EH (cell line): ENCODE measurements at regions not wholly inside any gene's neighbourhood (a gene's known extent, or its start where the extent isn't known, plus 50 kb on each side); places are given as distances from the start of the nearest gene placed in this dataset.

ENCODE experiments used
- DNase-seq: peaks from one replicate; pipeline ENCODE4 v3.0.0-alpha.2; 2015; ENCODE audit warnings: low read depth

- DNase-seq, result peak; percentile 15
Measured at GRCh38 chr3:146382386-146382785, 87.0 kb downstream of the PLSCR2 start.

DNA sequence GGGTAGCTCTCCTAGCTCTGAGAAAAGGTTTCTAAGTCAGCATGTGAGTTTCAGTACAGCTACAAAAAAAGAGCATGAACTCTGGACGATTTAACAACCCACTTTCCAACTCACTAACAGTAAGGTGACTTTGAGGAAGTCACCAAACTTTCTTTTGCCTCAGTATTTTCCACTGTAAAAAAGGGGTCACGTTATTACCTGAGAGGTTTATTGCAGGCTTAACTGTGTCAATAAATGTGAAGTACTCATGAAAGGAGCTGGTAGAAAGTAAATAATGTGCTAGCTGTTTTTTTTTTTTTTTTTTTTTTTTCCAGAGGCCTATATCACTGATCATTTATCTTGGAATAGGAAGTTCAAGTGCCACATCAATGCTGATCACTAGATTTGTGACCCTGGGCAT, 89.3 kb downstream of the PLSCR2 start:
- DNase-seq, result no peak

DNA sequence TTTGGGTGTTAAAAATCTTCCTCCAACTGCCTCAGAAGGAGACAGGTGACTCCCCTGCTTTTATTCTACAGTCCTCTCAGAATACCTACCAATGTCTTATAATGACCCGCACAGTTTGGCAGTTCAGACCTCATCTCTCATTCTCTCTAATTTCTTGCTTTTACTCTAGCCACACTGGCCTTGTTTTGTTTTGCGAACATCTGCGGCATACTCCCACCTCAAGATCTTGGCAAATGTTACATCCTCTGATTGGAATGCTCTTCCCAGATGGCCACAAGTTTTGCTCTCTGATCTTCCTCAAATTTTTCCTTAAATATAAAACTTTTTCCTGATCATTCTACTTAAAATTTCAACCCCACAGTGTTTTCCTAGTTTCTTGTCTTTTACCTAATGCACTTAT, 94.1 kb downstream of the PLSCR2 start:
- DNase-seq, result peak; percentile 1

DNA sequence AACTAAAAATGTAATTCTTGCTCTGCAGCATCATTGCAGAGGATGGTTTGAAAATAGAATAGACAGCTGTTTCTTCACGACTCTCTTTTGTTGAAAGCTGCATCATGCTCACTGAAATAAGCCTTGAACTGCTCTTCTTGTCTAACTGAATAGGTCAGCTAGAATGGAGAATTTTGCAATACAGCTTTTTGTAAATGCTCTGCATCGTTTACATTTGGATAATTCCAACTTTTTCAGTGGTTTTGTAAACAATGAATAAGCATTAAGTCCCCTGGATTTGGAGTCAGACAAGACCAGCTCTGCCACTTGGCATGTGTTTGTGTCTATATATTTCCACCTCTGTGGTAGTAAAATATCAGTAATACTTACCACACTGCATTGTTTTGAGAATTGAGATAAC, 95.2 kb downstream of the PLSCR2 start:
- no peak for DNase-seq

DNA sequence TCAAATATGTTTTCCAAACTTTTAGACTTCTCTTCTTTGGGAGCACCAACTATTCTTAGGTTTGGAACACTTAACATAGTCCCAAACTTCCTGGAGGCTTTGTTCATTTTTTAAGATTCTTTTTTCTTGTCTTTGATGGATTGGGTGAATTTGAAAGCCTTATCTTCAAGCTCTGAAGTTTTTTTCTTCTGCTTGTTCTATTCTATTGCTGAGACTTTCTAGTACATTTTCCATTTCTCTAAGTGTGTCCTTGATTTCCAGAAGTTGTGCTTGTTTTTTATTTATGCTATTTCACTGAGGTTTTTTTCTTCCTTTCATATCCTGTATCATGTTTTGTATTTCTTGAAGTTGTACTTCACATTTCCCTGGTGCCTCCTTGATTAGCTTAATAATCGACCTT, 97.5 kb downstream of the PLSCR2 start:
- DNase-seq, result no peak

GRCh38 chr3:146368882-146369523, 100.4 kb downstream of the PLSCR2 start:
- DNase-seq, result no peak

- DNase-seq, result no peak
Measured at GRCh38 chr3:146359841-146360240, 108.9 kb upstream of the PLSCR4 start.

DNA sequence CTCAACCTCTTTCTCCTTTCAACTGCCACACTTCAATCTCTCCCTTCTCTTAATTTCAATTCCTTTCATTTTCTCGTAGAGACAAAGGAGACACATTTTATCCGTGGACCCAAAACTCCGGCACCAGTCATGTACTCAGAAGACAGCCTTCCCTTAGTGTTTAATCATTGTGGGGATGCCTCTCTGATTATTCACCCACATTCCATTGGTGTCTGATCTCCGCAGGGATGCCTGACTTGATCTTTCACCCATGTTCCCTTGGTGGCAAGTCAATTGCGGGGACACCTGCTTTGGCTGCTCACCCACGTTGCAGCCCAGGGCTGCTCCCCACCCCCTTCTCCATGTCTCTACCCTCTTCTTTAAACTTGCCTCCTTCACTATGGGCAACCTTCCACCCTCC, 103.5 kb upstream of the PLSCR4 start:
- DNase-seq, result peak; percentile 45

- DNase-seq, result no peak
Measured at GRCh38 chr3:146350852-146351251, 99.9 kb upstream of the PLSCR4 start.

DNA sequence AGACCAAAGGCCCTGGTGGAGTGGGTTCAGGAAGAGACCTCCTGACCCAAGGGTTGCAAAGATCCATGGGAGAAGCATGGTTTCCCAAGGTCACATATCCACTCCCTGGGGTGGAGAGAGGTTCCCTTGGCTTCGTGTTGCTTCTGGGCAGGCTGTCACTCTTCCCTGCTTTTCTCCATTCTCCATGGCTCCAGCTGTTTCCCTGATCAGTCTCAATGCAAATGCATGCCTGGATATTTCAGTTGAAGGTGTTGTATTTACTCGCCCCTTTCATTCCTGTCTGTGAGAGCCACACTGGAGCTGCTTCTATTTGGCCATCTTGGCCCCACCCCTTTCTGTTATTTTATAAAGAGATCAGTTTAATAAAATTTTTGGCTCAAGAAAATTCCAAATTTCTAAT, 95.0 kb upstream of the PLSCR4 start:
- no peak for DNase-seq

DNA sequence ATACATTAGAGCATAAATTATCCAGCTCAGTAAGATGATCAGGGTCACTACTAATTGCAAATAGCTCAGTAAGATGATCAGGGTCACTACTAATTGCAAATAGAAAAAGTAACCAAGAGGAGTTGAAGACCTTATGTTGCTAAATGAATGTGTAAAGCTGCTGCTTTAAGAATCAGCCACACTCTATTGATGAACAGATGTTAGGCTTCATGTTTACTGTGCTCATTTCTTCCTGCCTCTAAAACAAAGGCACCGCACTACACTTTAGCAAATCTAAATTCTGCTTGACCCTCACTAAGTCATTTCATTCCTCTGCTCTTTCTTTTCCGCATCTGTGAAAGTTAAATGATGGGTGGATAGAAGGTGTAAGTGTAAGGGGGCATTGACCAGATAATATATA, 92.6 kb upstream of the PLSCR4 start:
- no peak for DNase-seq

GRCh38 chr3:146342989-146343388, 92.1 kb upstream of the PLSCR4 start:
- peak; percentile 62 for DNase-seq

DNA sequence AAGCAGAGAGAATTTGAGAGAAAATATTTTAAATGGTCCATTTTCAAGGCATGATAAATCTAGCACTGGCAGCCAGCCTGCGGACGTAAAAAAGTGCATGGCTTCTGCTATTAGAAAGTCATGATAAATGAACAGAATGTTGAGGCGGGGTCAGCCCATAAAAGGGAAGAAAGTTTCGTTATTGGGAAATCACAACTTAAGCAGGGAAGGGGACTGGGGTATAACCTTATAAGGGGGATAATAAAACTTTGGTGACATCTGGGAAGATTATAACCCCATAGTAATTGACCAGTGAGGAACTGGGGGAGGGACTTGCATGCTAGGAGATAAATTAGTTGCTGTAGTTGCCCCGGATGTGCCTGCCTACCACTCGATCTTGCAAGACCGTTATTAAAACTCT, 88.4 kb upstream of the PLSCR4 start:
- no peak for DNase-seq

DNA sequence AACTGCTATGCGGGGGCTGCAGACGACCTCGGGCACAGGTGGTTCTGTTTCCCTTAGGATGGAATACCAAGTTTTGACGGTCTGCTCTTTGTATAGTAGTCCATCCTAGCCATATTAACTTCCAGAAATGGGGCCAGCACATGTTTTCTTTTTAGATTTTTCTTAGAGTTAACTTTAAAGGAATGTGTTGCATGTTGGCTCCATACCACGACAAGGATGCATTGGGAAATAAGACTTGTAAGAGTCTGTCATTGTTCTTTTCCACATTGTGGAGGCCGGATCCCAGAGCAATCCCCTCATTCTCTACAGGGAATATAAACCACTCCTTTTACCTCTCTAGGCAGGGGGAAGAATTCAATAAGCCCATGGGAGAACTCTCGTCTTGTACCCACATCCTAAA, 87.1 kb upstream of the PLSCR4 start:
- peak; percentile 9 for DNase-seq

- DNase-seq, result no peak
Measured at GRCh38 chr3:146335386-146335785, 84.5 kb upstream of the PLSCR4 start.

GRCh38 chr3:146334151-146334550, 83.2 kb upstream of the PLSCR4 start:
- DNase-seq, result peak; percentile 42

DNA sequence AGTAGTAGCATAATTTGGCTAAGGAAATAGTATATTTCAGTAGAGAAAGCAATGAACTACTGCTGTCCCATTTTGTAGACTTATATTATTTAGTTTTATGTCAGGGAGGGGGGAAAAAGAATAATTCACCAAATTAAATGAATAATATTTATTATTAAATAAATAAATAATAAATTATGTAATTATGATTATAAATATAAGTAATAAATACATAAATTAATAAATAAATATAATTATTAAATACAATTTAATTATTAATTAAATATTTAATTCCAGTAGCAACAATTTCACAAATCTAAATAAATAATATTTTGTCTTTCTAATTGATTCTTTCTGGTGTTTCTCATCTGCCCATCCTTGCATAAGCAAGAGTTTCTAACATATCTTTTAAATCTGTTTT, 81.1 kb upstream of the PLSCR4 start:
- no peak for DNase-seq

DNA sequence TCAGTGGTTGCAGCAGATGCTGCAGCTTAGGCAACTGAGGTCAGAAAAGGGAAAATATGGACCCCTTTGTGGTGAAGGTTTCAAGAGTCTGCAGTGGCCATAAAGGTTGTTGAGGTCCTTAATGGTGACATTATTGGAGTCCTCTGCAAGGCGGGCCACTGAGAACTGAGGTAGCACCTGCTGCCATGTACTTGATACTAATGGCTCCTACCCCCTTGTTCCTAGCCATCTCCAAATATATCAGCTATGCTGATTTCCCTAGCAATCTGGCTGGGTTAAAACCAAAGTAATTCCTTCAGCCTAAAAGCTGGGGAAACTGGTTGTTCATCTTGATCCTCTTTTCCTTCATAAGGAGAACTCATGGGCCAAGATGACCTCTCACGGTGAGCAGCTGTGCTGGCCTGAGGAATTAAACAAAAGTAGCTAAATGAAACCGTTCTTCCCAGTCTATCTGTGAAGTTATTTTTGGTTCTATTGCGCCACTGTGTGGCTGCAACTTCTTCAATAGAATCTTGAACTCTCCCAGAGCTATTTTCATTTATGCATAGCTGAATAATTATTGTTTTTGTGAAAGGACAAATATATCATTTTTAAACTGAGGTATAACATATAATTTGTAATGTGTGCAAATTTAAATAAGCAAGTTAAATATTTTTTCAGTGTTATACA, 76.1 kb upstream of the PLSCR4 start:
- peak; percentile 74 for DNase-seq

- no peak for DNase-seq
Measured at GRCh38 chr3:146325170-146325569, 74.3 kb upstream of the PLSCR4 start.

- peak; percentile 37 for DNase-seq
Measured at GRCh38 chr3:146322216-146322817, 71.4 kb upstream of the PLSCR4 start.

GRCh38 chr3:146314871-146315270, 64.0 kb upstream of the PLSCR4 start:
- no peak for DNase-seq

GRCh38 chr3:146313746-146314111, 62.8 kb upstream of the PLSCR4 start:
- DNase-seq, result peak; percentile 90

DNA sequence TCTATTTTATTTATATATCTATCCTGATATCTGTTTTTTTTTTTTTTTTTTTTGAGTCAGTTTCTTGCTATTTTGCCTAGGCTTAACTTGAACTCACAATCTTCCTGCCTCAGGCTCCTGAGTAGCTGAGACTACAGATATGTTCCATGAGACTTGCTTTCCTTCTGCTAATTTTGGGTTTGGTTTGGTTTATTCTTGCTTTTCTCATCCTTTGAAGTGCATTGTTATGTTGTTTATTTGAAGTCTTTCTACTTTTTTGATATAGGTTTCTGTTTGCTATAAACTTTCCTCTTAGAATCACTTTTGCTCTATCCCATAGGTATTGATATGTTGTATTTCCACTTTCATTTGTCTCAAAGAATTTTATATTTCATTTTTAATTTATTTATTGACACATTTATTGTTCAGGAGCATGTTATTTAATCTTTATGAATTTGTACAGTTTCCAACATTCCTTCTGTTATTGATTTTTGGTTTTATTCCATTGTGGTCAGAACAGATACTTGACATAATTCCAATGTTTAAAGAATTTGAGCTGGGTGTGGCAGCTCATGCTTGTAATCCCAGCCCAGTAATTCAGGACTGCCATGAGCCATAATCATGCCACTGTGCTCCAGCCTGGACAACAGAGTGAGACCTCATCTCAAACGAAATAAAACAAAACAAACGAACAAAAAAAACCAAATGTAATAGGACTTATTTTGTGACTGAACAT, 62.3 kb upstream of the PLSCR4 start:
- DNase-seq, result peak; percentile 10
